Peyer's patch (tissue), 4 donors: ENCODE measurements at regions not wholly inside any gene's neighbourhood (a gene's known extent, or its start where the extent isn't known, plus 50 kb on each side); places are given as distances from the start of the nearest gene placed in this dataset.

Experiments
- CTCF ChIP-seq, 6 experiments: fragments of 450-650 bp in 4 of 6; fragments of 200-600 bp in 2 of 6; sonication (generic) in 1 of 6; IDR thresholded peaks; one replicate each; pipeline ENCODE4 v1.5.1; 2017 to 2019; ENCODE audit warnings: antibody characterized with exemption in 6 of 6, mild to moderate bottlenecking in 3 of 6, moderate library complexity in 1 of 6
- POLR2A ChIP-seq, 2 donors: fragments of 450-650 bp; IDR thresholded peaks; one replicate each; pipeline ENCODE4 v1.5.1; 2017; ENCODE audit warnings: antibody characterized with exemption in 2 of 2, mild to moderate bottlenecking in 2 of 2, moderate library complexity in 2 of 2

GRCh38 chr22:48450188-48450825 is 1377.4 kb downstream of the BRD1 start:
- TF ChIP-seq CTCF (IDR thresholded peaks at IDR 0.05) (no peak), POLR2A (IDR thresholded peaks at IDR 0.05) (no peak)
